Caco-2 (cell line): ENCODE measurements at regions not wholly inside any gene's neighbourhood (a gene's known extent, or its start where the extent isn't known, plus 50 kb on each side); places are given as distances from the start of the nearest gene placed in this dataset.

Source experiments
- BruUV-seq: library from RNA; stranded (reverse); fragments of 400-500 nt; replicated peaks from 2 replicates; lab custom pipeline; 2021; lab: Mats Ljungman, UMichigan
- CTCF ChIA-PET: fragments of 300-600 bp; sonication (Branson Sonifier 250); formaldehyde crosslinking; loops from one replicate; lab custom pipeline; 2022; ENCODE audit warnings: antibody characterized with exemption; lab: Charles Lee
- POLR2A ChIA-PET: fragments of 300-600 bp; sonication (Branson Sonifier 250); formaldehyde crosslinking; loops from one replicate; lab custom pipeline; 2022; ENCODE audit warnings: antibody characterized with exemption; lab: Charles Lee
- DNase-seq, 2 experiments: peaks; one replicate each; pipeline versions ENCODE4 v3.0.0 to v3.0.0-alpha.2; 2020 to 2022
- H3K27me3 ChIP-seq: replicated peaks from 2 replicates; pipeline ENCODE4 v1.6.0; 2011; ENCODE audit warnings: low read length; ENCODE audit not compliant: control insufficient read depth, insufficient read depth
- H3K36me3 ChIP-seq: 2 replicates; pipeline ENCODE4 v1.5.1; 2011; ENCODE audit warnings: low read length; ENCODE audit not compliant: control insufficient read depth, insufficient read depth
- H3K4me1 ChIP-seq: fragments of 250-450 bp; sonication (Bioruptor Pico); 2 replicates; pipeline ENCODE4 v1.5.1; 2020; ENCODE audit warnings: mild to moderate bottlenecking
- H3K4me3 ChIP-seq: 2 replicates; pipeline ENCODE4 v1.5.1; 2011; ENCODE audit warnings: low read depth, mild to moderate bottlenecking, control low read depth, low read length
- H3K9me3 ChIP-seq: fragments of 250-450 bp; sonication (Bioruptor Pico); 2 replicates; pipeline ENCODE4 v1.5.1; 2020; ENCODE audit warnings: mild to moderate bottlenecking, moderate library complexity
- H3K27ac Mint-ChIP-seq: one replicate; pipeline ENCODE4 v1.8.0; 2022; ENCODE audit warnings: mixed read lengths; ENCODE audit not compliant: unreplicated experiment
- H3K27me3 Mint-ChIP-seq: one replicate; pipeline ENCODE4 v1.8.0; 2022; ENCODE audit warnings: mixed read lengths; ENCODE audit not compliant: insufficient read depth, unreplicated experiment
- H3K36me3 Mint-ChIP-seq: one replicate; pipeline ENCODE4 v1.8.0; 2022; ENCODE audit warnings: mild to moderate bottlenecking, mixed read lengths; ENCODE audit not compliant: insufficient read depth, unreplicated experiment
- H3K4me1 Mint-ChIP-seq: one replicate; pipeline ENCODE4 v1.8.0; 2022; ENCODE audit warnings: low read depth, mixed read lengths; ENCODE audit not compliant: unreplicated experiment
- H3K4me3 Mint-ChIP-seq: one replicate; pipeline ENCODE4 v1.8.0; 2022; ENCODE audit warnings: mild to moderate bottlenecking, moderate library complexity, mixed read lengths; ENCODE audit not compliant: unreplicated experiment
- H3K9me3 Mint-ChIP-seq: one replicate; pipeline ENCODE4 v1.8.0; 2022; ENCODE audit warnings: mixed read lengths; ENCODE audit not compliant: unreplicated experiment
- CTCF ChIP-seq, 2 experiments: fragments of 200-600 bp in 1 of 2; IDR thresholded peaks; 1 replicate in 1 of 2; 2 replicates in 1 of 2; pipeline versions ENCODE4 v1.5.1 to v1.8.0; 2011 to 2022; ENCODE audit warnings: antibody characterized with exemption in 1 of 2, control low read depth in 1 of 2, inconsistent platforms in 1 of 2, low read depth in 1 of 2, low read length in 1 of 2, mild to moderate bottlenecking in 1 of 2, moderate library complexity in 1 of 2; ENCODE audit not compliant: insufficient read depth in 1 of 2, severe bottlenecking in 1 of 2, unreplicated experiment in 1 of 2
- intact Hi-C: fragments of 100-400 bp; cut with micrococcal nuclease; formaldehyde crosslinking; loops from one replicate; pipeline ENCODE4 v1.10.0; 2022; ENCODE audit not compliant: unreplicated experiment

- Histone ChIP-seq H3K27me3 (no peaks in the 10 kb centered on the region), H3K36me3 (no peaks in the 10 kb centered on the region), H3K9me3 (no peaks in the 10 kb centered on the region), H3K4me1 (no peaks in the 10 kb centered on the region), H3K4me3 (no peak overlapping the region)
- Mint-ChIP-seq H3K36me3 (no peaks in the 10 kb centered on the region), H3K27ac (no peak overlapping the region), H3K9me3 (no peaks in the 10 kb centered on the region), H3K27me3 (peaks cover 6% of the 10 kb centered on the region), H3K4me1 (no peaks in the 10 kb centered on the region), H3K4me3 (no peak overlapping the region)
- POLR2A ChIA-PET = no interaction called here
- BruUV-seq = no TSS peak
- DNase-seq = no peak
- intact Hi-C loops = no loop called here
- no peak for TF ChIP-seq CTCF (IDR thresholded peaks at IDR 0.05; ENCODE audit: insufficient read depth in 1 of 2, low read depth in 1 of 2, low read length in 1 of 2, severe bottlenecking in 1 of 2, unreplicated experiment in 1 of 2)
- CTCF ChIA-PET = no interaction called here
These were observed 616.6 kb downstream of the FGF9 start for GRCh38 chr13:22287343-22287920.

- H3K36me3 Mint-ChIP-seq = no peaks in the 10 kb centered on the region
- H3K4me1 Mint-ChIP-seq = no peaks in the 10 kb centered on the region
- Histone ChIP-seq H3K4me3 (no peak overlapping the region), H3K36me3 (no peaks in the 10 kb centered on the region), H3K27me3 (no peaks in the 10 kb centered on the region), H3K4me1 (no peaks in the 10 kb centered on the region), H3K9me3 (no peaks in the 10 kb centered on the region)
- no peaks in the 10 kb centered on the region for H3K9me3 Mint-ChIP-seq
- H3K27me3 Mint-ChIP-seq = peaks cover 6% of the 10 kb centered on the region
- no peak overlapping the region for H3K27ac Mint-ChIP-seq
- no peak for DNase-seq
- POLR2A ChIA-PET = no interaction called here
- no peak for TF ChIP-seq CTCF (IDR thresholded peaks at IDR 0.05; ENCODE audit: insufficient read depth in 1 of 2, low read depth in 1 of 2, low read length in 1 of 2, severe bottlenecking in 1 of 2, unreplicated experiment in 1 of 2)
- intact Hi-C loops = no loop called here
- CTCF ChIA-PET = no interaction called here
- BruUV-seq = no TSS peak
- H3K4me3 Mint-ChIP-seq = no peak overlapping the region
These were observed 617.6 kb downstream of the FGF9 start for GRCh38 chr13:22288496-22288895.

GRCh38 chr13:22289711-22290110 lies 618.8 kb downstream of the FGF9 start:
- TF ChIP-seq CTCF (IDR thresholded peaks at IDR 0.05; ENCODE audit: insufficient read depth in 1 of 2, low read depth in 1 of 2, low read length in 1 of 2, severe bottlenecking in 1 of 2, unreplicated experiment in 1 of 2) = no peak
- Histone ChIP-seq H3K4me3 (no peak overlapping the region), H3K9me3 (no peaks in the 10 kb centered on the region), H3K36me3 (no peaks in the 10 kb centered on the region), H3K27me3 (no peaks in the 10 kb centered on the region), H3K4me1 (no peaks in the 10 kb centered on the region)
- Mint-ChIP-seq H3K4me3 (no peak overlapping the region), H3K36me3 (no peaks in the 10 kb centered on the region), H3K27me3 (peaks cover 6% of the 10 kb centered on the region), H3K27ac (no peak overlapping the region), H3K9me3 (no peaks in the 10 kb centered on the region), H3K4me1 (no peaks in the 10 kb centered on the region)
- intact Hi-C loops = no loop called here
- BruUV-seq = no TSS peak
- CTCF ChIA-PET = no interaction called here
- DNase-seq = no peak
- POLR2A ChIA-PET = no interaction called here
